PC-3 (cell line): ENCODE measurements at regions not wholly inside any gene's neighbourhood (a gene's known extent, or its start where the extent isn't known, plus 50 kb on each side); places are given as distances from the start of the nearest gene placed in this dataset.

Source experiments
- CTCF ChIP-seq: fragments of 300-600 bp; sonication (generic); conservative IDR thresholded peaks from 2 replicates; pipeline ENCODE4 v1.5.1; 2017; ENCODE audit warnings: antibody characterized with exemption, low read depth, mild to moderate bottlenecking, low read length
- EZH2 ChIP-seq: fragments of 300-600 bp; sonication (generic); IDR thresholded peaks from one replicate; pipeline ENCODE4 v1.6.1; 2017; ENCODE audit warnings: antibody characterized with exemption, mild to moderate bottlenecking, low read length; ENCODE audit not compliant: unreplicated experiment

GRCh38 chr3:144162042-144162441 lies 190.4 kb downstream of the DIPK2A start:
- TF ChIP-seq CTCF (no peak), EZH2 (no peak)
